GM12875 (cell line): ENCODE measurements at regions not wholly inside any gene's neighbourhood (a gene's known extent, or its start where the extent isn't known, plus 50 kb on each side); places are given as distances from the start of the nearest gene placed in this dataset.

Experiments
- H3K4me3 ChIP-seq: one replicate; pipeline ENCODE4 v1.5.1; 2011; ENCODE audit warnings: low read depth, low read length, control low read depth
- TF ChIP-seq, protein P1 (sequence below): IDR thresholded peaks from 2 replicates; pipeline ENCODE4 v1.5.1; 2011; ENCODE audit warnings: low read depth, mild to moderate bottlenecking, control low read depth, inconsistent platforms, low read length, moderate library complexity, borderline replicate concordance; ENCODE audit not compliant: insufficient read depth

DNA sequence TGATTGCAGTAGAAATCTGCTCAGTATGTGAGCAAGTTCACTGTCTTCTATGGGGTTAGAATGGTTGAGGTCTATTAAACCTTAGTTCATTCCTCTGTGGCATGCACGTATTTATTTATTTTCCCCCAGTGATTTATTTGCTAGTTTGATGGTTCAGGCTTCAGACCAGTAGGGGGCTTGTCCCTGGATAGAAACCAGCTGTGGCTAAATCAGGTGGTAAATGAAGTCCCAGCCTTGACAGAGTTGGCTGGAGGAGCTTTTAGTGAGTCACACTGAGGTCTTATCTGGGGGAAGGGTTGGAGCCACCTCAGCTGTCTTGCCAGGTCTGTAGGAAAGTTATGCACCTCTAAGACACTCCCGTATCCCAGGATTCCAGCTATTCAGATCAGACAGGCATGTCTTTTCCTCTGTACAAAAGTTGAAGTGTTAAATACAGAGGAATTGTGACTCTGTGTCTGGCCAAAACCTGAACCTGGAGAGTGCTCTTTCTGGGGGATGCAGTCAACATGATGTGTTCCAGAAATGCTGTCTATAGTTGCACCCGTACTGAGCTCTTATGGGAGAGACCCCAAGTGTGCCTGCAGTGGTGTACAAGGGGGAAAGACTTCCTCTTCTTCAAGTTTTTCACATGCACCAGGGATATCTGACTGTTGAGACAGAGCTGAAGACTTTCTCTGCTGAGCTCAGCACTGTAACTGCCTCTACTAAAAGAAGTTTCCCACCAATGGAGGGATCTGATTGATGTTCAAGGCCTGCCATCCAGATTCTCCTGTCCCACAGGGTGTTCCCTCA lies 1322.1 kb downstream of the TMEM121 start:
- H3K4me3 ChIP-seq = no peak overlapping the region
- TF ChIP-seq, protein P1, sequence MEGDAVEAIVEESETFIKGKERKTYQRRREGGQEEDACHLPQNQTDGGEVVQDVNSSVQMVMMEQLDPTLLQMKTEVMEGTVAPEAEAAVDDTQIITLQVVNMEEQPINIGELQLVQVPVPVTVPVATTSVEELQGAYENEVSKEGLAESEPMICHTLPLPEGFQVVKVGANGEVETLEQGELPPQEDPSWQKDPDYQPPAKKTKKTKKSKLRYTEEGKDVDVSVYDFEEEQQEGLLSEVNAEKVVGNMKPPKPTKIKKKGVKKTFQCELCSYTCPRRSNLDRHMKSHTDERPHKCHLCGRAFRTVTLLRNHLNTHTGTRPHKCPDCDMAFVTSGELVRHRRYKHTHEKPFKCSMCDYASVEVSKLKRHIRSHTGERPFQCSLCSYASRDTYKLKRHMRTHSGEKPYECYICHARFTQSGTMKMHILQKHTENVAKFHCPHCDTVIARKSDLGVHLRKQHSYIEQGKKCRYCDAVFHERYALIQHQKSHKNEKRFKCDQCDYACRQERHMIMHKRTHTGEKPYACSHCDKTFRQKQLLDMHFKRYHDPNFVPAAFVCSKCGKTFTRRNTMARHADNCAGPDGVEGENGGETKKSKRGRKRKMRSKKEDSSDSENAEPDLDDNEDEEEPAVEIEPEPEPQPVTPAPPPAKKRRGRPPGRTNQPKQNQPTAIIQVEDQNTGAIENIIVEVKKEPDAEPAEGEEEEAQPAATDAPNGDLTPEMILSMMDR = peak; percentile 57; the same call in 1 of the 2 replicates

DNA sequence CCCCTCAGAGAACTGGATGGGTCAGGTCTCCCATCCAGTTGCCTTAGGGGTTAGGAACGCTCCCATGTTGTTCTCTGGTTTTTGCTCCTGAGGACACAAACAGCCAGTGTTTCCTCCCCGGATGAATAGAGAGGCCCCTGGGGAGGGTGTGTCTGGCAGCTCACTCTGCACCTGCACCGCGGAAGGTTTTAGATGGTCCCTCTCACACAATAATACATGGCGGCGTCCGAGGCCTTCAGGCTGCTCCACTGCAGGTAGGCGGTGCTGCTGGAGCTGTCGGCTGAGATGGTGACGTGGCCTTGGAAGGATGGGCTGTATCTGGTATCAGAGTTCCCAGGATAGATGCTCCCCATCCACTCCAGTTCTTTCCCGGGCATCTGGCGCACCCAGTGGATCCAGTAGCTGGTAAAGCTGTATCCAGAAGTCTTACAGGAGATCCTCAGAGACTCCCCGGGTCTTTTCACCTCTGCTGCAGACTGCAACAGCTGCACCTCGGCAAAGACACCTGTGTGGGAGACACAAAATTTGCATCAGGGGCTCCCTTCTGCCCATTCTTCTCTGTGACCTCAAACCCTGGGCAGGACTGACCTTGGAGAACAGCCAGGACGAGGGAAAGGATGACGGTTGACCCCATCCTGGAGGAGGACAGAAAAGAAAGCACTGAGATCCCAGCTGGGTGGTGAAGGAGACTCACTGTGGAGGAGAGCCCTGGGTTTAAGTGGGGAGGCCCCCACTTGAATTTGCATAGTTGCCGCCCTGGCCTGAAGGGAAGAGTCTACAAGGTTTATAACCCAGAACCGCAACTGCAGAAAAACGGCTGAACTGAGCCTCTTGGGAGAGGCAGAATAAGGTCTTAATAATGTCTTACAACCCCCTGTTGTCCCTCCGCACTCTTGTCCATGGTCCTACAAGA lies 1324.8 kb downstream of the TMEM121 start:
- H3K4me3 ChIP-seq = peak overlapping the region; percentile 43

DNA sequence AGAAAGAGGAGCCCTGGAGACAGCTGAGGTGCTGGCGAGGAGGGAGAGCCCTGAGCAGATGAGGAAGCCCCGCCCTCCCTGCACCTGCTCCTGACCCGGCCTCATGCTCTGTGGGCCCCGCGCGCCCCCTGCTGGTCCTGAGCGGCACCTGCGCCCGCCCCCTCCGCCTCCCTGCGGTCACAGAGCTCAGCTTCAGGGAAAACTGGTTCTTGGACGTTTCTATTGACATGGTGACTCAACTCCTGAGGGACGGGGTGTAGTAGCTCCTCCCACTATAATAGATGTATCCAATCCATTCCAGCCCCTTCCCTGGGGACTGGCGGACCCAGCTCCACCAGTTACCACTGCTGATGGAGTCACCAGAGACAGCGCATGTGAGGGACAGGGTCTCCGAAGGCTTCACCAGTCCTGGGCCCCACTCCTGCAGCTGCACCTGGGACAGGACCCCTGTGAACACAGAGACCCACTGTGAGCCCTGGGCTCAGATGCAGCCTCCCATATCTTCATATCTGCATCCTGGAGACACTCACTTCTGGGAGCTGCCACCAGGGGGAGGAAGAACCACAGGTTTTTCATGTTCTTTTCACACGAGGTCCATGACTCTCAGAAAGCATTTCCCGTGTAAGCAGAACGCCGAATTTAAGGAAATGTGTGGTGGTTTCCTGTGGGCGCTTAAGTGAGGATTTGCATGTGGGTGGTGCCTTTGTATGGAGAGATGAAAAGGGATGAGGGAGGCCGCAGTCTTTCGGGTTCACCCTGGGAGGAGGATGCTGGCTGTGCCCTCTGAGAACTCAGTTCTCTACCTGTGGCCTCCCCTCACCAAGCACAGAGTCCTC lies 1346.4 kb downstream of the TMEM121 start:
- peak overlapping the region; percentile 27 for H3K4me3 ChIP-seq
- TF ChIP-seq, protein P1 = peak; percentile 86

More for the DNA sequence above, 1324.8 kb downstream of the TMEM121 start:
- TF ChIP-seq, protein P1 = no peak

DNA sequence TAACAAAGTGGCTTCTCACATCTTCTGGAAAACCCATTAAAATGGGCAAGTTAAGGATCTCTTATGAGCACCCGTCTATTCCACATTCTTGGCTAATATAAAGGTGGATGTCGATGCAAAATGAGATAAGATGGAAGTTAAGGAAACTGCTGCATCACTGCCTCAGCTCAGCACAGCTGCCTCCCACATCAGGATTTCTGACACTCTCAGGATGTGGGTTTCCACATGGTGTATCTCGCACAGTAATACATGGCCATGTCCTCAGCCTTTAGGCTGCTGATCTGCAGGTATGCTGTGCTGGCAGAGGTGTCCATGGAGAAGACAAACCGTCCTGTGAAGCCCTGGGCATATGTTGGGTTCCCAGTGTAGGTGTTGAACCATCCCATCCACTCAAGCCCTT lies 1348.0 kb downstream of the TMEM121 start:
- TF ChIP-seq, protein P1 = no peak
- H3K4me3 ChIP-seq = no peak overlapping the region

DNA sequence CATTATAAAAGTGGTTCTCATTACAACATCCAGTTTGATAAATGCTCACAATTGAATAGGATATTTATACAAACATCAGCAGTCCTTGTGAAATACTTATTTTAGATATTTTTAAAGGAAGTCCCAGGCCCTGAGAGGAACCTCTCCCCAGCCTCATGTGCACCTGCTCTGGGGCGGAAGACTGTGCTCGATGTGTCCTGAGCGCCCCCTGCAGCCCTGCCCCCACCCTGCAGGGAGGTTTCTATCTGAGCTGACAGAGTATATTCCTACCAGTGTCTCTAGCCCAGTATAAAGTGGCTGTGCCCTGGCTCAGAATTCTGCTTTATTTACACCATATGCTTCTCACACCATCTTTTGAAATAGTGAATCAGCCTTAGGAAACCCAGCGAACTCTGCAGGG lies 1349.1 kb downstream of the TMEM121 start:
- H3K4me3 ChIP-seq = no peak overlapping the region

DNA sequence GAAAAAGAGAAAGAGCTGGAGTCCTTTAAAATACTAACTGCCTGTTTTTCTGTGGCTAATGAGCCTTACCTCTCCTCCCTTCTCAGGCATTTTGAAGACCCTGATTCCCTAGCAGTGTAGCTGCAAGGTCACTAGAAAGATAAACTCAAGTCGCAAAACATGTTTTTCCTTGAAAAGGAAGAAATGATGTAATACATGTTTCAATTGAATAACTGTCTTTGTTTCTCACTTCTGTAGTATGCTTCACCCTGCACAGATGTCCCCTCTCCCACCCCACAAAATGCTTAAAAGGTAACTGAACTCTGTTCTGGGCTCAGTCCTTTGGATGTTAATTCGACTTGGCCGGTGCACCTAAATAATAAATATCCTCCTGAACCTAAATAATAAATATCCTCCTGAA lies 1350.3 kb downstream of the TMEM121 start:
- TF ChIP-seq, protein P1 = no peak
- H3K4me3 ChIP-seq = no peak overlapping the region

More for the DNA sequence above, 1349.1 kb downstream of the TMEM121 start:
- TF ChIP-seq, protein P1 = peak; percentile 81
